GM08714 (cell line): ENCODE measurements at regions not wholly inside any gene's neighbourhood (a gene's known extent, or its start where the extent isn't known, plus 50 kb on each side); places are given as distances from the start of the nearest gene placed in this dataset.

Experiments
- H3K4me3 ChIP-seq: fragments of 200-500 bp; sonication (Bioruptor generic); 2 replicates; pipeline ENCODE4 v1.5.1; 2014; ENCODE audit warnings: mild to moderate bottlenecking, low read length, inconsistent platforms
- ZNF274 ChIP-seq: IDR thresholded peaks from 2 replicates; pipeline ENCODE4 v1.6.1; 2012; ENCODE audit warnings: mild to moderate bottlenecking, low read depth, low read length

DNA sequence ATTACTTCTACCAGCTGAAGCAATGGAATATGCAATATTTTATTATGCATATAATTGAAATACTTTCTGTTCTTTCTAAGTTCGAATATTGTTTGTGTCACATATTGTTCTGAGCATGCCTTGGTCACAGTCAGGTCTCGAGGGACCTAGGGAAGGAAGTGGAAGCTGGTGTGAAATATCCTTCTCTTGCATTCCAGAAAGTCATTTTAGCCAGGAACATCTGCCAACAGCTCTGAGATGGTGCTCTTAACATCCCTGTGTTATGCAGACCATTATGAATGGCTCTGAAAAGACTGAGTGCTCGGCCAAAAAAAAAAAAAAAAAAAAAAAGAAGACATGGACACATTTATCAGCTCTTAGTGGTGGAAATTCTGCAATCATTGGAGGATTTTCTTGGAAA lies 132.7 kb upstream of the JAG1 start:
- TF ChIP-seq ZNF274 = no peak
- H3K4me3 ChIP-seq = no peak overlapping the region

DNA sequence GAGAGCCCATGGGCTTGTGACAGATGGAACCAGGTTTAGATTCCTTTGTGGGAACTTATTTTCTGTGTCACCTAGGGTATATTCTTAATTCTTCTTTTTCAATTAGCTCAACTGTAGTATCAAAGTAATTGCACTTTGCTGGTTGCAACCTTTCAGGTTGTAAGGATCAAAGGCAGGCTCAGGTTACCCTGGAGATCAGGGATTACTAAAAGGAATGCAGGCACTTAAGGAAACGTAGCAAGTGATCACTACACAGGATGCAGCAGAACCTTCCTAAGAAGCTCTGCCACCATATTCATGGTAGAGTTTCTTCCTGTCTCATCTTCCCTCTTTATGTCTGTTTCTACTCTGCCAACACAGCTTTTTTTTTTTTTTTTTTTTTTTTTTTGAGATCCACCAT lies 133.2 kb upstream of the JAG1 start:
- TF ChIP-seq ZNF274 = no peak

DNA sequence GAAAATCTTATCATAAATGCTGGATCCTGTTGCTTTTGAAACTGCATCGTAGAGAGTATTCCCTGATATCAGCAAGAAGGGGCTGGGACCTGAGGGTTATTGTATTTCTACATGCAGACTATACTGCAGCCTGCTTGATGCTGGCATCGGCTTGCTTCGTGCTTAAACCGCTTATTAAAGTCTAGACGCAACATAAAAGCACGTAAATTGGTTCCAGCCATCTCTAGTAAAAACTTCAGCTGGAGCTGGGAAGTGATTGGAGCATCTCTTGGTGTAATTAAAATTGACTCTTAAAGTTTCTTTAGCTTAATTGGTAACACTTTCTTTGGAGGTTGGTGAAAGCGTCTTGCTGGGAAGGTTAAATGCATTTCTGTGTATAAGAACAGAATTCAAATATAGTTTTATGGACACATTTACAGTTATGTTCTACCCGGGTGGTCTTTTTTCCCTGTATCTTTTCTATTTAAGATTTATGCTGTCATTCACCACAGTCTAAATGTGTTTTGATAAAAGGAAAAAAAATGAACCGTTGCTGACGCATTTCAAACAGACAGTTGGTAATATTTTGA lies 139.0 kb upstream of the JAG1 start:
- TF ChIP-seq ZNF274 = no peak
- H3K4me3 ChIP-seq = no peak overlapping the region

More for the DNA sequence above, 133.2 kb upstream of the JAG1 start:
- H3K4me3 ChIP-seq = no peak overlapping the region

DNA sequence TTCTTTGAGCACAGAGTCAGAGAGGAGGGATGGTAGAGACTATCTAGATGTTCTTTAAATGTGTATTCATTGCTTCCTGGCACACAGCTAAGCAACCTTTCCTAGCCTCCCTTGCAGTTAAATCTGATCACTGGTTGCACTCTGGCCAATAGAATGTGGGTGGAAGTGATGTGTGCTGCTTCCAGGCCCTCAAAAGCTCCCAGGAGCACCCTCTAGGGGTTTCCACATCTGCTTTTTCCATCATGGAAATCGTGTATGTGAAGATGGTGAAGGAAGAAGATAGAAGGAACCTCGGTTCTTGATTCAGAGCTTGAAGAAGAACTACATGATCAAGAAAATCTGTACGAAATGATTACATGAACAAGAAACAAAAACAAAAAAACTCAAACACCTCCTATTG lies 149.8 kb upstream of the JAG1 start:
- TF ChIP-seq ZNF274 = no peak
- no peak overlapping the region for H3K4me3 ChIP-seq

DNA sequence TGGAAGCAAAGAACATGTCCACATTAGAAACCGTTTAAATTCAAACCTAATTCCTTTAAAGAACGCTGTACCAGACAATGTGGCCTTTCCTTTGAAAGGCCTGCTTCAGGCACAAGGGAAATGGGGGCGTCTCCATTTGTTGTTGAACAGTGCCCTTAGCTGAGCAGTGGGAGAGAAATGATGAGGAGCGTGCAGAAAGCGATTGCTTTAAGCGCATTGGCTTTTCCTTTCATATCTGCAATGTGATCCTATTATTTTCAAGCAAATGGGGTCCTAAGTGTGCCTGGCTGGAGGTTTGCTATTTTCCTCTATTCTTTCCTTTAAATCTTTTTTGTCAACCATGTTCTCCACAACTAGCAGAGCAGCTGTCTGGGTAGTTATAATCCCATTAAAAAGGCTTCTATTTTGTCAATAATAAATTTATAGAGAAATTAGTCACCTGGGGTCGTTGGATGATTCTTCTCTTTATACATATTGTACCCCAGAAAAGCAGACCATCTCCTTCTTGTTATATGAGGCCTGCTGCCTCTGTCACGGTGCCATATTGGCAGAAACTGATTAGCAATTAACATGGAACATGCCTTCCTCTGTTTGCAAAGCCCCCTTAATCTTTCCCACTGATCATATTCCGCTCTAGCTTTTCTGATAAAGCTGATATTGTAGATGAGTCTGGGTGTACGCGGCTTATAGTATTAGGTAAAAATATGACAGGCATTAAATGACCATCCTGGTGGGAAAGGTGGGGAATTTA lies 151.1 kb upstream of the JAG1 start:
- H3K4me3 ChIP-seq = no peak overlapping the region
- no peak for TF ChIP-seq ZNF274

DNA sequence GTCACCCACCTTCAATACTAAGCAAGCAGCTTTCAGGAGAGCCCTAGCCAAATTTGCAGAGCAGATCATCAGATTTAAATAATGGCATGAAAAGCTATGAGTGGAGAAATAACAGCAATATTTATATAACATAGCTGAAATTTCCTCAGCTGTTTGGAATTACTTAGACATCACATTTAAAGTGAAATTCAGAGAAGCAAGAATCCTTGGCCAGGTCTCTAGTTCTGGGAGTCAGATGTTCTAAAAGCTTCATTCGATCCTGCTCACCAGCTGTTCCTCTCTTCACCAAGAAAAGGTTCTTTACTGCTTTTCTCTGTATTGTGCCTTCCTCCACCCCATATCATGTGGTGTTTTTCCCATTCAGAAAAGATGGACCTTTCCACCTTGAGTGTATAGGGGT lies 152.3 kb upstream of the JAG1 start:
- no peak overlapping the region for H3K4me3 ChIP-seq
- no peak for TF ChIP-seq ZNF274

DNA sequence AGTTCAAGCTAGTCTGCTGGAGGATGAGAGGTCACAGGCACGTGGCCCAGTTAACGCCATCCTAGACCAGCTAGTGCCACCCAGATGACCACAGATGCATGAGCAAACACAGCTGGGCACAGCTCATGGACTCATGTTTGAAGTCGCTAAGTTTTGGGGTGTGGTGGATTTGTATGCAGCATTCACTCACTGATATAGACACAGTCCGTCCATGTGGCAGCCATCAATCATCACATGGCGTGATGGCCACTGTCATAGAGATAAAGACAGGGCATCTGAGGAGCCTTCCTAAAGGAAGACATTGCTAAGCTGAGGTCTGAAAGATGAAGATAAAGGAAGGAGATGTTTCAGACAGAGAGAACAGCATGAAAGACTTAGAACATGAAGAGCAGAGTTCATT lies 154.4 kb upstream of the JAG1 start:
- no peak for TF ChIP-seq ZNF274
- no peak overlapping the region for H3K4me3 ChIP-seq

DNA sequence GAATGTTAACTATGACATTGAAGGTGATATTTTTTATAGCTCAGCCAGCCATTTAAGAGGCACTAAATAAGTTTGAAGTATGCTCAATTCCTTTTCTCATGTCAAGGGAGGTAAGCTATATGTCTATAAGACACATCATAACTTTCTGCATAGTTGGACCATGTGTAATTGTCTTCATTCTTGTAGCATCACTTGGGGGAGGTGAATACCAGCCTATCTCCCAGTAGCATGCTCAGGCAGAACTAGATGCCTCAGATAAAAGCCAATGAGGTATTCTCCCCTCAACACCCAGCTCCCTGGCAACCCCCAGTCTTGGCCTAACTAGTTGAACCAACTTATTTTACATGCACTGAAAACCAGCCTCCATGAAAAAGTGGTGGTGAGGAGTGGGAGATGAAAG lies 158.3 kb upstream of the JAG1 start:
- no peak overlapping the region for H3K4me3 ChIP-seq
- no peak for TF ChIP-seq ZNF274

DNA sequence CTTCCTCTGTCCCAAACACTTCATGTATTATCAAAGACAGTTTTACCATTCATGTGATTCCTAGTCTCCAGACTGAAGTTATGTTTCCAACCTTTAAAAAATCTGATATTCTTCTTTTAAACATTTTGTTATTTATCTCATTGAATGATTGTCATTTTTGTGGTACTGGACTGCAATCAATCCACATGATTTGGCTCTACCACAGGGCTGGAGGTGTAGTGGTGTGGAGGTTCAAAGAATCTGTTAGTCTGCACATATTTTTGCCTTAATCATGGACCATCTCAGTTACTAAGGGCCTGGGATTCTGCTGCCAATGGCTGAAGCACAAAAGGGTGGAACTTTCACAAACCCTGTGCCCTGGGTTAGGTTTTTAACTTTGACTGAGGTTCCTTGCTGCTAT lies 164.1 kb upstream of the JAG1 start:
- TF ChIP-seq ZNF274 = no peak
- H3K4me3 ChIP-seq = no peak overlapping the region

DNA sequence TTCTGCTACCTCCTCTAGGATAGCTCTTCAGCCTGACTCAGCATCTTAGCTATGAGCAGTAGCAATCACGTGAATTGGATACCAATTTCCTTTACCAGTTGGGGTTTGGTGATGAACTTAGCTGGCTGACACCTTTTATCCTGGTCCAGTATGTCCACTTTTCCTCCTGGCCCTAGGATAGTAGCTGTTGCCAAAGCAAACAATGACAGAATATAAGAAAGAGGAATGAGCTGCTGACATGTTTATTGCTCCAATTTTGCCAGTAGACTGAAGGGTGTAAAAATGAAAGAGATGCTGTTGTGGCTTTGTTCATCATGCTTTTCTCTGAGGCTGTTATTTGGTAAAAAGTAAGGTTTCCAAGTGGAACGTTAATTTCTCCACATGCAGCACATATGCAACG lies 168.3 kb upstream of the JAG1 start:
- TF ChIP-seq ZNF274 = no peak
- no peak overlapping the region for H3K4me3 ChIP-seq

DNA sequence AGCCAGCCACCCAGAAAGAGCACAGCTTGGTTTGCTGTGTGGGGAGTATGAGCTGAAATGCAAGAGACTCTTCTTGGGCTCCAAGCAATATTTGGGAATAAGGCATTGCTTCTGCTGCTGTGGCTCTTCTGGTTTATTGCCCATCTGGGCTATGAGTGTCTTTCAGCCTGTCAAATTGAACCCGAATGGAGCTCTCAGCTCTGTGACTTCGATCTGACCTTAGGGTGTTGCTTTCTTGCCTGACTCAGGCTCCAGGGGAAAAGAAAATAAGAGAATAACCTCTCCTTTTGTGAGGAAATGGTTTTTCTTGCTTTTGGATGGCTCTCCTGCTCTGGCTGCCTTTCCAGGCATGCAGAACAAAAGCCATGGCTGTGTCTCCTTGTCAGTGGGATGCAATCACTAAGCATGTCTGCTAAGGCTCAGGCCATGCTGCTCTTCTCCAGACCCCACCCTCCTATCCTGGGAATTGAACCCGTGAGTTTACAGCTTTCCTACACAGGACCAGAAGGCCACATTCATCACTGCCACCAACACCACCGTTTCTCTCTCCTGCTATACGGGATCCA lies 169.4 kb upstream of the JAG1 start:
- H3K4me3 ChIP-seq = no peak overlapping the region
- no peak for TF ChIP-seq ZNF274

DNA sequence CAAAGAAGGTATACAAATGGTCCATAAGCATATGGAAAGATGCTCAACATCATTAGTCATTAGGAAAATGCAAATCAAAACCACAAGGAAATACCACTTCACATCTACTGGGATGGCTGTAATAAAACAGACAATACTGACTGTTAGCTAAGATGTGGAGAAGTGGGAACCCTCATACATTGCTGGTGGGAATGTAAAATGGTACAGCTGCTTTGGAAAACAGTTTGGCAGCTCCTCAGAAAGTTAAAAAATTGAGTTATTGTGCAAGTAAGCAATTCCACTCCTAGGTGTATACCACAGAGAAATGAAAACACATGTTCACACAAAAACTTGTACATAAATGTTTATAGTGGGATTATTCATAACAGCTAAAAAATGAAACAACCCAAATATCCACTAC lies 173.0 kb upstream of the JAG1 start:
- no peak for TF ChIP-seq ZNF274

DNA sequence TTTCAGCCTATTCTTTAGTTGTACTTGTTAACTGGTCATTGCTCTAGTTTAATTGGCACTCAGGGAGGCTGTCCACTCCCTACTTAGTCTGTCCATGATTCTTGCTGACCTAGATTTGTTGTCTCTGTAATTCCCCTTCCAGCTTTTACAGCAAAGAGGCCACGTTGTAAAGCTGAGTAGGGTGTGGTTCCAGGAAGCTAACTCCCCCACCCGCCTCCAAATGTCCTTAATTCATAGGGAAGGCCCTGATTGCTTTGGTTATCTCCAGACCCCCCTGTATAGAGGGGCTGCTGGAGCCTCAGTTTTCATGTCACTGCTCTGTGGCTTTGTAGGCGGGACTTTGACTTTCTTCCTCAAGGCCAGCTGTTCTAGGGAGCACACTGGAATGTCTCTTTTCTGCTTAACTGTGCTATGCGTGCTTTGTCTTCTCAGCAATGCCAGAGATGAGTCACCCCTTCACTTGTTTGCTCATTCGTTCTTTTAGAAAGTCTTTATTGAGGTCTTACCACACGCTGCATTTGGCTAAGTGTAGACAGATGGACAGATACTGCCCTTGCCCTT lies 175.1 kb upstream of the JAG1 start:
- H3K4me3 ChIP-seq = no peak overlapping the region
- no peak for TF ChIP-seq ZNF274

More for the DNA sequence above, 173.0 kb upstream of the JAG1 start:
- H3K4me3 ChIP-seq = no peak overlapping the region

DNA sequence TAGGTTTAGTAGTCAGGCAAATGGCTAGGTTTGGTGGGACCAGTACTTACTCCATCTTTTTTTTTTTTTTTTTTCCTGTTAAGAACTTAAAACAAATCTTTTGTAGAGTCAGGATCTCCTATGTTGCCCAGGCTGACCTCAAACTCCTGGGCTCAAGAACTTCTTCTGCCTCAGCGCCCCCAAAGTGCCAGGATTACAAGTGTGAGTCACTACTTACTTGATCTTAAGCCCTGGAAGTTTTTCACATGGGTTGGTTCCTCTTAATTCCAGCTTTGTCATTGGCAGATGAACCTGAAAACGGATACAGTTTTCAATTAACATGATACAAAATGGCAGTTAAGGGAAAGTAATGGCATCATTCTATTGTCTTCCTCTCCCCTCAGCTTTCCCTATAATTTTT lies 179.4 kb upstream of the JAG1 start:
- H3K4me3 ChIP-seq = no peak overlapping the region
- no peak for TF ChIP-seq ZNF274

DNA sequence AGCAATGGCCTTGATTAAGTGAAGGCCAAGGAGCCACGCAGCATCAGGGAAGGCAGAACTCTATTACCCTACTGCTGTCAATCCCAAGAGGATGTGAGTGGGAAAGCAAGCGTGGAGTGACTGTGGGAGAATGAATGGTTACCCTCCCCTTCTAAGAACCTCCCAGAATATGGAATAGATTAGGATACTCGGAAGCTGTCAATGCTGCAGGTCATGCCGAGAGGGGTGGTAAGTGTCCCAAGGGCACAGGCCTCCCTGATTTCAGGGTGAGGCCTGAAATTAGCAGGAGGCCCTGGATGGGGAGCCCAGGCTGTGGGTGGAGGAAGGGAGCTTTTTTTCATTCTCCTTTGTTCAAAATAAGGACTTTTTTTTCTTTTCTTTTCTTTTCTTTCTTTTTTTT lies 179.9 kb upstream of the JAG1 start:
- TF ChIP-seq ZNF274 = no peak
- H3K4me3 ChIP-seq = no peak overlapping the region
